NCI-H524 (cell line): ENCODE measurements at regions not wholly inside any gene's neighbourhood (a gene's known extent, or its start where the extent isn't known, plus 50 kb on each side); places are given as distances from the start of the nearest gene placed in this dataset.

Source experiments
- DNase-seq, 2 experiments: peaks; one replicate each; lab custom pipeline; 2025; lab: John Stamatoyannopoulos, UW

DNA sequence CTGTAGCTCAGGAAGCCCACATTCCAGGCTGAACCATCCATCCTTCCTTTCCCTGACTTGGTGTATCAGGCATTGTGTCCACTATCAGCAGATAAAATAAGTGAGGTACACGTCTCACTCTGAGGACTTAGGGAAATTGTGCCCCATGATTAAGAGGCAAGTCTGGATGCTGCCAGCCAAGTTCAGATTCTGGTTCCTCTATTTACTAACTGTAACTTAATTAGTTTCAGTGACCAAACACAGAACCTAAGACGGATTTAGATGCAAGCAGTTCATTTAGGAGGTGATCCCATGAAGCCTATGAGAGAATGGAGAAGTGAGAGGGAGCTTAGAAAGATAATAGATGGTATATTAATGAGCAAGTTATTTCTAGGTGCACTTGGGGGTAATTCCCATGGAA is 56.6 kb upstream of the PACRGL start:
- no peak for DNase-seq

DNA sequence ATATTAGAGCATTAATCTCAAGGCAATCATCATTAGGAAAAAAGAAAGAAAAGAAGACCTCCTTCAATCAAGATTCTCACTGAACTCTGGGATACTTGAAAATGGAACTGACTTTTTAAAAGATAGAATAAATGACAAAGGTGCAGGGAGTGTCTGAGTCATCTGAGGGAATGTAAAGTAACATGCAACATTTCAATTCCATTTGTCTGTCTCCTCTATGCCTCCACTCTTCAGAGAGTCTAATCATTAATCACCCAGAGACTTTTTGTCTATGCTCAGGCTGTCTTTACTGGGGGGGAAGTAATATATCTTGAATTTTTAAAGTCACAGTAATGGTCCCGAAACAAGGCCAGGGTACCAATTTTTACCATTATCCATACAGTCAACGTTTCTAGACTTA is 55.0 kb upstream of the PACRGL start:
- no peak for DNase-seq

DNA sequence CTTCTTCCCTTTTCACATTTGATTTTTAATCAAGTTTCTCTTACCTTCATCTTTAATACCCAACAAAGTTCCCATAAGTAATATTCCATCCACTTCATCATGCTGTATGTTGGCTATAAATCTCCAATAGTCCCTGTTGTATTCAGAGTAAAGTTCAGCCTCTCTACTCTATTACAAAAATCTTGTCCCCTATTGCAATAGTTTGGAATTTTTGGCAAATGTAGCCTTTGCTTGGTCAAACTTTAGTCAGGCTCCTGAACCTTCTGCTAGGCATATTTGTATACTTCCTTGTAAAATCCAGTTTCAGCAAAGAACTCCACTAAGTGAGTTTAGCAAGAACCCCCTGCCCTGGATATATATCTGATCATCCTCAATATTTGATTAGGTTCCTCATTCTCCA is 54.0 kb upstream of the PACRGL start:
- no peak for DNase-seq
